ENCODE measurements at regions not wholly inside any gene's neighbourhood (a gene's known extent, or its start where the extent isn't known, plus 50 kb on each side); places are given as distances from the start of the nearest gene placed in this dataset.

- TF ChIP-seq POLR2A (IDR thresholded peaks at IDR 0.05; ENCODE audit: low read depth, low read length) = no peak
- TF ChIP-seq TAF1 (IDR thresholded peaks at IDR 0.05; ENCODE audit: borderline replicate concordance, low read depth, low read length) = no peak
- TF ChIP-seq POLR2AphosphoS5 (IDR thresholded peaks at IDR 0.05; ENCODE audit: low read depth, low read length) = no peak
Measured at GRCh38 chr14:106058342-106058741, 532.0 kb downstream of the TMEM121 start.
